ENCODE measurements at regions not wholly inside any gene's neighbourhood (a gene's known extent, or its start where the extent isn't known, plus 50 kb on each side); places are given as distances from the start of the nearest gene placed in this dataset.
A peak's percentile ranks its signal among the peaks of the same experiment; 100 is the strongest.

- no peak for TF ChIP-seq POLR2AphosphoS5 (IDR thresholded peaks at IDR 0.05; ENCODE audit: control insufficient read depth, insufficient read depth, low read depth, low read length)
- TF ChIP-seq ZNF174 (CRISPR knock-in tag; IDR thresholded peaks at IDR 0.05) = no peak
- no peak for TF ChIP-seq ZBTB8A (IDR thresholded peaks at IDR 0.05; ENCODE audit: partially characterized antibody)
- no peak for TF ChIP-seq PKNOX1 (IDR thresholded peaks at IDR 0.05)
- no peak for TF ChIP-seq TSHZ1 (CRISPR knock-in tag; IDR thresholded peaks at IDR 0.05)
- 0 out of 2 replicates have a peak, but pooled peaks have one; percentile 43 for TF ChIP-seq ZNF24 (IDR thresholded peaks at IDR 0.05)
- no peak for TF ChIP-seq KDM2B (CRISPR knock-in tag; IDR thresholded peaks at IDR 0.05)
- TF ChIP-seq SIX5 (IDR thresholded peaks at IDR 0.05; ENCODE audit: borderline replicate concordance in 1 of 2, insufficient read depth in 1 of 2, low read depth in 1 of 2, low read length in 2 of 2) = no peak
- TF ChIP-seq ZNF699 (CRISPR knock-in tag; IDR thresholded peaks at IDR 0.05; ENCODE audit: insufficient replicate concordance) = no peak
- TF ChIP-seq, protein P1, sequence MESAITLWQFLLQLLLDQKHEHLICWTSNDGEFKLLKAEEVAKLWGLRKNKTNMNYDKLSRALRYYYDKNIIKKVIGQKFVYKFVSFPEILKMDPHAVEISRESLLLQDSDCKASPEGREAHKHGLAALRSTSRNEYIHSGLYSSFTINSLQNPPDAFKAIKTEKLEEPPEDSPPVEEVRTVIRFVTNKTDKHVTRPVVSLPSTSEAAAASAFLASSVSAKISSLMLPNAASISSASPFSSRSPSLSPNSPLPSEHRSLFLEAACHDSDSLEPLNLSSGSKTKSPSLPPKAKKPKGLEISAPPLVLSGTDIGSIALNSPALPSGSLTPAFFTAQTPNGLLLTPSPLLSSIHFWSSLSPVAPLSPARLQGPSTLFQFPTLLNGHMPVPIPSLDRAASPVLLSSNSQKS (CRISPR knock-in tag; IDR thresholded peaks at IDR 0.05) = no peak
- no peak for TF ChIP-seq ZNF561 (CRISPR knock-in tag; conservative IDR thresholded peaks at IDR 0.05)
- TF ChIP-seq ARID3B (CRISPR knock-in tag; IDR thresholded peaks at IDR 0.05; ENCODE audit: borderline replicate concordance) = no peak
- TF ChIP-seq RBBP5 (IDR thresholded peaks at IDR 0.05; ENCODE audit: borderline replicate concordance, insufficient read depth, low read length, poor library complexity, severe bottlenecking) = no peak
- TF ChIP-seq CBX8 (IDR thresholded peaks at IDR 0.05; ENCODE audit: borderline replicate concordance, extremely low read depth, low read depth, low read length, poor library complexity, severe bottlenecking) = no peak
- TF ChIP-seq, protein P2, sequence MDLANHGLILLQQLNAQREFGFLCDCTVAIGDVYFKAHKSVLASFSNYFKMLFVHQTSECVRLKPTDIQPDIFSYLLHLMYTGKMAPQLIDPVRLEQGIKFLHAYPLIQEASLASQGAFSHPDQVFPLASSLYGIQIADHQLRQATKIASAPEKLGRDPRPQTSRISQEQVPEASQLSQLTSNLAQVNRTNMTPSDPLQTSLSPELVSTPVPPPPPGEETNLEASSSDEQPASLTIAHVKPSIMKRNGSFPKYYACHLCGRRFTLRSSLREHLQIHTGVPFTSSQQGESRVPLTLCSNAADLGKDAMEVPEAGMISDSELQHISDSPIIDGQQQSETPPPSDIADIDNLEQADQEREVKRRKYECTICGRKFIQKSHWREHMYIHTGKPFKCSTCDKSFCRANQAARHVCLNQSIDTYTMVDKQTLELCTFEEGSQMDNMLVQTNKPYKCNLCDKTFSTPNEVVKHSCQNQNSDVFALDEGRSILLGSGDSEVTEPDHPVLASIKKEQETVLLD (IDR thresholded peaks at IDR 0.05) = no peak
- peak; percentile 92 for TF ChIP-seq PCBP2 (IDR thresholded peaks at IDR 0.05; ENCODE audit: low read depth, low read length, poor library complexity, severe bottlenecking)
- TF ChIP-seq ARHGAP35 (IDR thresholded peaks at IDR 0.05; ENCODE audit: partially characterized antibody) = no peak
Observed at GRCh38 chr2:118769707-118770400, 77.6 kb downstream of the EN1 start (continued).

All from K562 (cell line).